BLaER1 (cell line): ENCODE measurements at regions not wholly inside any gene's neighbourhood (a gene's known extent, or its start where the extent isn't known, plus 50 kb on each side); places are given as distances from the start of the nearest gene placed in this dataset.
"Not testable (repeated sequence)": the region's sequence is repeated elsewhere in the genome, so short reads cannot be mapped to it uniquely, and the experiment has no call there.

Experiments used
- H3K27ac ChIP-seq: shearing (Covaris generic); formaldehyde crosslinking; 2 replicates; pipeline ENCODE4 v1.8.1; 2022
- H3K27me3 ChIP-seq: shearing (Covaris generic); formaldehyde crosslinking; 2 replicates; pipeline ENCODE4 v1.8.1; 2022
- H3K36me3 ChIP-seq: shearing (Covaris generic); formaldehyde crosslinking; 2 replicates; pipeline ENCODE4 v1.8.1; 2022
- H3K4me1 ChIP-seq: shearing (Covaris generic); formaldehyde crosslinking; 2 replicates; pipeline ENCODE4 v1.8.1; 2022
- H3K4me2 ChIP-seq: shearing (Covaris generic); formaldehyde crosslinking; 2 replicates; pipeline ENCODE4 v1.8.1; 2022
- H3K4me3 ChIP-seq: shearing (Covaris generic); formaldehyde crosslinking; 2 replicates; pipeline ENCODE4 v1.8.1; 2022
- H3K9ac ChIP-seq: shearing (Covaris generic); formaldehyde crosslinking; 2 replicates; pipeline ENCODE4 v1.8.1; 2022
- H3K9me3 ChIP-seq: shearing (Covaris generic); formaldehyde crosslinking; 2 replicates; pipeline ENCODE4 v1.8.1; 2022
- H4K20me1 ChIP-seq: shearing (Covaris generic); formaldehyde crosslinking; 2 replicates; pipeline ENCODE4 v1.8.1; 2022
- Cebpa-rat ChIP-seq: shearing (Covaris generic); IDR thresholded peaks from 2 replicates; pipeline ENCODE4 v1.8.1; 2022

DNA sequence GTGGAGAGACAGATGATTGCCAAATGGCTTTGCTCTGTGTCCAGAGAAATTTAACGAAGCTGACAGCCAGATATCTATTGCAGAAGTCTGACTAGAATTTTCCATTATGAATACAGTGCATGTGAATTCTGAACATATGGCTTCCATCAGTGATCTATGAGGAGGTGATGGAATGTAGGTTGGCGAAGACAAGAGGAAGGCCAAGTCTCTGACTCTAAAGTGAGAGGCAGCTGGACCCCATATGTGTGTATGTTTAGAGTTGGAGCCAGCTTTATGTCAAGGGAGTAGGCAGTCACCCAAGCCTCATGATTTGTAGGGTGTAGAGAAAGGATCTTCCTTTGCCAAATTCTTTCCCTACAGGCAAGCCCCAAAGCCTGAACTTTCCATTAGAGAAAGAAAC lies 76.2 kb upstream of the TEX13D start:
- no peaks in the 10 kb centered on the region for H3K36me3 ChIP-seq
- no peak overlapping the region for H3K4me2 ChIP-seq
- H3K27me3 ChIP-seq: peaks cover 87% of the 10 kb centered on the region
- no peaks in the 10 kb centered on the region for H3K4me1 ChIP-seq
- no peak overlapping the region for H3K9ac ChIP-seq
- no peaks in the 10 kb centered on the region for H4K20me1 ChIP-seq
- no peak for TF ChIP-seq Cebpa-rat
- no peak overlapping the region for H3K4me3 ChIP-seq
- no peak overlapping the region for H3K27ac ChIP-seq
- no peaks in the 10 kb centered on the region for H3K9me3 ChIP-seq

- no peak overlapping the region for H3K4me2 ChIP-seq
- H3K27me3 ChIP-seq: peaks cover 85% of the 10 kb centered on the region
- H3K9me3 ChIP-seq: no peaks in the 10 kb centered on the region
- no peaks in the 10 kb centered on the region for H4K20me1 ChIP-seq
- H3K27ac ChIP-seq: no peak overlapping the region
- no peaks in the 10 kb centered on the region for H3K4me1 ChIP-seq
- TF ChIP-seq Cebpa-rat: no peak
- no peak overlapping the region for H3K4me3 ChIP-seq
- no peak overlapping the region for H3K9ac ChIP-seq
- no peaks in the 10 kb centered on the region for H3K36me3 ChIP-seq
Measured at GRCh38 chrX:124256629-124257380, 75.7 kb upstream of the TEX13D start.

GRCh38 chrX:124257924-124258702 lies 74.3 kb upstream of the TEX13D start:
- no peak overlapping the region for H3K9ac ChIP-seq
- no peak overlapping the region for H3K4me2 ChIP-seq
- no peaks in the 10 kb centered on the region for H3K4me1 ChIP-seq
- TF ChIP-seq Cebpa-rat: no peak
- H3K9me3 ChIP-seq: no peaks in the 10 kb centered on the region
- H3K27ac ChIP-seq: no peak overlapping the region
- H3K4me3 ChIP-seq: no peak overlapping the region
- no peaks in the 10 kb centered on the region for H3K36me3 ChIP-seq
- no peaks in the 10 kb centered on the region for H4K20me1 ChIP-seq
- peaks cover 80% of the 10 kb centered on the region for H3K27me3 ChIP-seq

DNA sequence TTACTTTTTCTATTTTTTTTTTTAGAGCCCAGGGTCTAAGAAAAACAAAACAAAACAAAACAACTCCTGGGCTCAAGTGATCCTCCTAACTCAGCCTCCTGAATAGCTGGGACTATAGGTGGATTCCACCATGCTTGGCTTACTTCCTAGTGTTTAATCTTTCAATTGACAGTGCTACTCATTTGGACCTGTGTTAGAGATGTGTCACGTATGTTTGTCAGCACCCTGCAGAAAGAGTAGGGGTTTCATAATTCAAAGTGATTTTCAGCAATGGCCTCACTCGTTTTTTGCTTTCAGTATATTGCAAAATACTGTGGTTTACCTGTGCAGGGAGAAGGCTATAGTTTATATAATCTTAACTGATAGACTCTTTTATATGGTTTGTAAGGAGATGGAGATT lies 71.6 kb upstream of the TEX13D start:
- Histone ChIP-seq H3K27ac (no peak overlapping the region), H3K36me3 (no peaks in the 10 kb centered on the region), H3K4me2 (no peak overlapping the region), H3K27me3 (peaks cover 85% of the 10 kb centered on the region), H3K4me1 (no peaks in the 10 kb centered on the region), H3K4me3 (no peak overlapping the region), H3K9ac (no peak overlapping the region), H3K9me3 (no peaks in the 10 kb centered on the region), H4K20me1 (no peaks in the 10 kb centered on the region)
- no peak for TF ChIP-seq Cebpa-rat

- no peaks in the 10 kb centered on the region for H3K9me3 ChIP-seq
- no peak overlapping the region for H3K4me3 ChIP-seq
- H3K9ac ChIP-seq: no peak overlapping the region
- H3K27ac ChIP-seq: no peak overlapping the region
- H3K4me2 ChIP-seq: no peak overlapping the region
- peaks cover 82% of the 10 kb centered on the region for H3K27me3 ChIP-seq
- H3K36me3 ChIP-seq: no peaks in the 10 kb centered on the region
- H4K20me1 ChIP-seq: no peaks in the 10 kb centered on the region
- peak; percentile 44; the same call in 1 of the 2 replicates for TF ChIP-seq Cebpa-rat
- H3K4me1 ChIP-seq: no peaks in the 10 kb centered on the region
Measured at GRCh38 chrX:124263743-124264142, 68.7 kb upstream of the TEX13D start.

DNA sequence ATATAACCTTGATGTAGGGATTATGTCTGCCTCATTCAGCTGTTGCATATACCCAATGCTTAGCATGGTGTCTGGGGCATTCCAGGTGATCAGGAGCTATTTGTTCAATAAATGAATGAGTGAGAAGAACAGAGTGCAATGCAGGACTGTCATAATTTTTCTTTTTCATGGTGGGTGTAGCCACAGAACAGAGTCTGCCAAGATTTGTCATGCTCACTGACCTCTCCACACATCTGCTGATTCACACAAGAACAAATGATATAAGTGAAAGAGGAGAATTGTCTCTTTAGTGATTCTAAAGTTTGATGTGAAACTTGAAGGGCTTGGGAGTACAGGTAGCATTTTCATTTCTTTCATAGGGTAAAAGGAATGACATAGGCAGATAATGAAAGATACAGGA lies 64.4 kb upstream of the TEX13D start:
- Histone ChIP-seq H3K9me3 (no peaks in the 10 kb centered on the region), H3K27ac (no peak overlapping the region), H3K4me2 (no peak overlapping the region), H3K9ac (no peak overlapping the region), H3K36me3 (no peaks in the 10 kb centered on the region), H3K4me1 (no peaks in the 10 kb centered on the region), H3K27me3 (peaks cover 69% of the 10 kb centered on the region), H3K4me3 (no peak overlapping the region), H4K20me1 (no peaks in the 10 kb centered on the region)
- TF ChIP-seq Cebpa-rat: no peak

DNA sequence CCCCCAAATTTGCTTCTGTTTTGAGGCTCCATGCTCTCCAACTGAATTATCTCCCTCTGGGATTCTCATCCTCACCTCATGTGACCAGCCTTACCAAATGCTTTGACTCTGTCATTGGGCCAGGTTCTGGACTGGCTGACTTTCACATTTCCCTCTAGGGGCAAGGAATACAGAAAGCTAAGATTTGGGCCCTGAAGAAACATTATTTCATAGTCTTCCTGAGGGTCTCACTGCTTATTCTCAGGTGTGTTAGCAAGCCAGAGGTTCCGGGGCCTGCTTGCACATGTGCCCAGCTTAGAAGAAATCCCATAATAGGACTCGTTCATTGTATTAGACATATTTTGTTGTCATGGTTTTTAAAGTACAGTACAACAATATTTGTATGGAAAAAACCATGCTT lies 62.6 kb upstream of the TEX13D start:
- Histone ChIP-seq H3K36me3 (no peaks in the 10 kb centered on the region), H3K4me2 (no peak overlapping the region), H3K9ac (no peak overlapping the region), H3K4me3 (no peak overlapping the region), H3K9me3 (no peaks in the 10 kb centered on the region), H3K27ac (no peak overlapping the region), H3K27me3 (peaks cover 73% of the 10 kb centered on the region), H3K4me1 (peaks cover 12% of the 10 kb centered on the region; the same call in 1 of the 2 replicates), H4K20me1 (no peaks in the 10 kb centered on the region)
- no peak for TF ChIP-seq Cebpa-rat

DNA sequence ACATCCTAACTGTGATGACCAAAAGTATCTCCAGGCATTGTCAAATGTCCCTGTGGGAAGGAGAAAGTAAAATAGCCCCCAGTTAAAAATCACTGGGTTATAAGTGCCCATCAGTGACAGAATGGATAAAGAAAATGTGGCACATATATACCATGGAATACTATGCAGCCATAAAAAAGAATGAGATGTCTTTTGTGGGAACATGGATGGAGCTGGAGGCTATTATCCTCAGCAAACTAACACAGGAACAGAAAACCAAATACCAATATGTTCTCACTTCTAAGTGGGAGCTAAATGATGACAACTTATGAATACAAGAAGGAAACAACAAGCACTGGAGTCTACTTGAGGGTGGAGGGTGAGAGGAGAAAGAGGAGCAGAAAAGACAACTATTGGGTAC lies 60.9 kb upstream of the TEX13D start:
- H3K9me3 ChIP-seq, H3K27ac ChIP-seq, H3K36me3 ChIP-seq, H4K20me1 ChIP-seq, H3K4me3 ChIP-seq, H3K9ac ChIP-seq, H3K4me2 ChIP-seq: not testable (repeated sequence)
- Histone ChIP-seq H3K27me3 (peaks cover 74% of the 10 kb centered on the region), H3K4me1 (peaks cover 22% of the 10 kb centered on the region; the same call in 1 of the 2 replicates)

DNA sequence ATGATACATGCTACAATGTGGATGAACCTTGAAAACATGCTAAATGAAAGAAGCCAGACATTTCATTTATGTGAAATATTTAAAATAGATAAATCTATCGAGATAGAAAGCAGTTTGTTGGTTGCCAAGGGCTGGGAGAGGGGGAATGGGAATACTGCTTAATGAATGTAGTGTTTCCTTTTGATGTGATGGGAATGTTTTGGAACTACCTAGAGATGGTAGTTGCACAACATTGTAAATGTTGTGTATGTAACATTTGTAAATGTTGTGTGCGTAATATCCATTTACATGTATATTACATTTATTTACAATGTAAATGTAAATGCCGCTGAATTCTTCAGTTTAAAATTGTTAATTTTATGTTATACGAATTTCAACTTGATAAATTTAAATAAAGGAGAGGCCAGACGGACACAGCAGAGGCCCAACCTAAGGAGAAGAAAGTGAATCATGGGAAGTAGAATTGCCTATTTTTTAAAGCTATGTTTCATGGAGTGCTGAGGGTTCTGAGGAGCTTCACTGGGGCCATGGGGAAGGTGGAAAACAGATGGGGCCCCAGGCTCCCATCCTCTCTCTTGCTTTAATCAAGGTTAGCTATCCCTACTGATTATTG lies 60.0 kb upstream of the TEX13D start:
- H3K27me3 ChIP-seq: peaks cover 74% of the 10 kb centered on the region
- H3K27ac ChIP-seq: no peak overlapping the region
- no peak for TF ChIP-seq Cebpa-rat
- H3K4me3 ChIP-seq: no peak overlapping the region
- no peak overlapping the region for H3K4me2 ChIP-seq
- no peak overlapping the region for H3K9ac ChIP-seq
- H3K9me3 ChIP-seq: no peaks in the 10 kb centered on the region
- no peaks in the 10 kb centered on the region for H3K36me3 ChIP-seq
- peaks cover 22% of the 10 kb centered on the region; the same call in 1 of the 2 replicates for H3K4me1 ChIP-seq
- no peaks in the 10 kb centered on the region for H4K20me1 ChIP-seq
